T47D (cell line): ENCODE measurements at regions not wholly inside any gene's neighbourhood (a gene's known extent, or its start where the extent isn't known, plus 50 kb on each side); places are given as distances from the start of the nearest gene placed in this dataset.
"Not testable (repeated sequence)": the region's sequence is repeated elsewhere in the genome, so short reads cannot be mapped to it uniquely, and the experiment has no call there.

ENCODE experiments used
- DNase-seq, 2 experiments: peaks; one replicate each; pipeline versions ENCODE4 v3.0.0 to v3.0.0-alpha.2; 2011 to 2012; ENCODE audit warnings: low read depth in 1 of 2, low spot score in 1 of 2
- JUND ChIP-seq: IDR thresholded peaks from 2 replicates; pipeline ENCODE4 v1.6.1; 2012; ENCODE audit warnings: low read depth
- in situ Hi-C: cut with HindIII; loops from 2 replicates; pipeline ENCODE4 v1.10.0; 2016; ENCODE audit warnings: low sequenced_read_pairs, low pct_unique_long_range_greater_than_20kb

GRCh38 chr4:140236654-140237169, 82.7 kb upstream of the MAML3 start:
- TF ChIP-seq JUND = no peak
- in situ Hi-C loops = no loop called here
- no peak for DNase-seq

- no peak for DNase-seq
- TF ChIP-seq JUND = no peak
- in situ Hi-C loops = no loop called here
Observed at GRCh38 chr4:140234697-140235060, 80.7 kb upstream of the MAML3 start.

DNA sequence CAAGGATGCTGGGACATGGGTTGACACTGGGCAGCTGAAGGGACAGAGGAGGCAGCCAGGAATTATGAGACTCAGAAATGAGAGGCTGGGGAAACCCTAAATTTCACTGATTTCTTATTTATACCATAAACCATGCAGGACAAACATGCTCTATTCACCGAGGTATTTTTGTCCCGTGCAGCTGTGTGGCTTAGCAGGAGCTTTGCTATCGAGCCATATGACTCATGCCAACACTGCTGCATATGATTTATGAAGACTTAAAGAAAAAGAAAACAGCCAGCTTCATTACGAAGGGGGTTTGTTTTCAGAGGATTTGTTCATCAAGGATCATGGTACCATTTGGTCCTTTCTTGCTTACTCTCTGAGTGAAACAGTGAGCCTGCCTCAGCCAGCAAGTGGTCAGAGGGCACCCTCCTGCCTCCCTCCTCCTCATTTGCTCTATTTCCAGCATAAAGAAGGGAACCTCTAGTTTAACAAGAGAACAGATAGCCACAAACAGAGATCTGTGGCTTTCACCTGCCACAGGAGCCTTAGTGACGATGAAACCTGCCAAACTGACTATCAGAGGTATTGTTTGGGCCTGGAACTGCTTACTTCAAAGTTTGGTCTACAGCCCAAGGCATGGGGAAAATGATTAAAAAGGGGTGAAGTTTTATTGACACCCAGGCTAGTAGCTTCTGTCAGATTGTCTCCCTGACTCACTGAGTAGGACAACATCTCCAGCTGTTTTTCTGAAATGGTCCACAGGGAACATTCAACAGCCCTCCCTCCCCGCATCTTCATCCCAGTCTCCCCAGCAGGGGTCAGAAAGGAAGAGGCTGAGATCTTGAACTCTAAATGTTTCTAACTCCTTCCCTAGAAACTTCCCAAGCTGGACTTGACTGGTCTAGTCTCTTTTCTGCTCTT, 80.1 kb upstream of the MAML3 start:
- no peak for TF ChIP-seq JUND
- in situ Hi-C loops = no loop called here
- DNase-seq = no peak

- in situ Hi-C loops = no loop called here
- no peak for TF ChIP-seq JUND
- DNase-seq = no peak
Observed at GRCh38 chr4:140229881-140230280, 75.9 kb upstream of the MAML3 start.

DNA sequence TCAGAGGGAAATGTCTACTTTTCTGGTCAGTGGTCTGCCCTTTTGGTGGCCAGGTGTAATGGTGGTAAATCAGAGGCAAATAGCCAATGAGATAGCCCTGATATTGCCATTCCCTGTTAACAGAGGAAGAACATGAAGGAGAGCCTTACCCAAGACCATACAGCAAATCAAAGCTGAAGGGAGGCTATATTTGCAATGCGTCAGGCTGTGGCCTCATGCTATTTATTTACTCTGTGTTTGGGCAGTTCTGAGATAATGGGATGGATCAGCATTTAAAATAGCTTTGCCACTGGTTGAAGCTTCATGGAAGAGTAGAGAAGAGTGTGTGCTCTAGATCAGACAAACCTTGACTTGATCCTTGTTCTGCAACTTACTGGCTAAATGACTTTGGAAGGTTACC, 73.3 kb upstream of the MAML3 start:
- no peak for DNase-seq
- in situ Hi-C loops = no loop called here
- no peak for TF ChIP-seq JUND

DNA sequence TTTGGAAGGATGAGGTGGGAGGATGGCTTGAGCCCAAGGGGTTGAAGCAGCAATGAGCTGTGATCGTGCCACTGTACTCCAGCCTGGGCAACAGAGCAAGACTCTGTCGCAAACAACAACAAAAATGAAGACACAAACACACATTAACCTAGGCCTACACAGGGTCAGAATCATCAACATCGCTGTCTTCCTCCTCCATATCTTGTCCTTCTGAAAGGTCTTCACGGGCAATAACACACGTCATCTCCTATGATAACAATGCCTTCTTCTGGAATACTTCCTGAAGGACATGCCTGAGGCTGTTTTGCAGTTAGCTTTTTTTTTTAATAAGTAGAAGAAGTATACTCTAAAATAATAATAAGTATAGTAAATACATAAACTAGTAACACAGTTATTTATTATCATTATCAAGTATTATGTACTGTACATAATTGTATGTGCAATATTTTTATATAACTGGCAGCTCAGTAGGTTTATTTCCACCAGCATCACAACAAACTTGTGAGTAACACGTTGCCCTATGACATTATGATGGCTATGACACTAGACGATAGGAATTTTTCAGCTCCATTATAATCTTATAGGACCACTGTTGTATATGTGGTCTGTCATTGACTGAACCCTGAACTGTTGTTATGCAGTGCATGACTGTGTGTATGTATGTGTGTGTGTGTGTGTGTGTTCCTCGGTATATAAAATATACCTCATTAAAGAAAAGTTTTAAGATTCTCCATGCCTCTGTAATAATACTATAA, 69.2 kb upstream of the MAML3 start:
- no peak for TF ChIP-seq JUND
- in situ Hi-C loops = no loop called here
- no peak for DNase-seq

- TF ChIP-seq JUND = no peak
- in situ Hi-C loops = no loop called here
- DNase-seq = no peak
Observed at GRCh38 chr4:140222171-140222570, 68.2 kb upstream of the MAML3 start.

DNA sequence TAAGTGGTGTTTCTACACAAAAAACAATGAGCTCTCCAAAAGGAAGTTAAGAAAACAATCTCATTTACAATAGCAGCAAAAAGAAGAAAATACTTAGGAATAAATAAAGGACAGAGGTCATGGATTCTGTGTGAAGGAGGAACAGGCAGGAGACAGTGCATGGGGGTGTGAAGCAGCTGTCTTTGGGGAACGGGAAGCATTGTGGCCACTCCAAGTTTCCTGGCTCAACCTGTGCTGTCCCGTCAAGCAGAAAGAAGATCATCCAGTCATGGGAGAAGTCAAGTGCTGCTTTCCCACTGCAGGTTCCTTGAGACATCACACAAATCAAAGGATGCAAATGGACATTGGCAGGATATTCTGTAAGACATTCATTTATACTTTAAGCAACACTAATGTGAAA, 66.1 kb upstream of the MAML3 start:
- TF ChIP-seq JUND = no peak
- in situ Hi-C loops = no loop called here
- DNase-seq = no peak

DNA sequence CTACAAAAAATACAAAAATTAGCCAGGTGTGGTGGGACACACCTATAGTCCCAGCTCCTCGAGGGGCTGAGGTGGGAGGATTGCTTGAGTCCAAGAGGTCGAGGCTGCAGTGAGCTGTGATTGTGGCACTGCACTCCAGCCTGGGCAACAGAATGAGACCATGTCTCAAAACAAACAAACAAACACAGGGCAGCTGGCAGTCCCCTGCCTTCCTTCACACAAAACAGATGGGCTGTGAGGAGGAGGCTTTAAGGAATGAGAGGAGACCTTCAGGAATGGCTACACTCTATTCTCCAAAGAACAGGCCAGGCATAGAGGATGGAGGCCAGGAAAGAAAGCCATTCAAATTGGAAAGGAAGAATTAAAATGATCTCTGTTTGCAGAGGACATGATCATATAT, 65.6 kb upstream of the MAML3 start:
- in situ Hi-C loops = no loop called here
- no peak for DNase-seq
- TF ChIP-seq JUND = no peak

DNA sequence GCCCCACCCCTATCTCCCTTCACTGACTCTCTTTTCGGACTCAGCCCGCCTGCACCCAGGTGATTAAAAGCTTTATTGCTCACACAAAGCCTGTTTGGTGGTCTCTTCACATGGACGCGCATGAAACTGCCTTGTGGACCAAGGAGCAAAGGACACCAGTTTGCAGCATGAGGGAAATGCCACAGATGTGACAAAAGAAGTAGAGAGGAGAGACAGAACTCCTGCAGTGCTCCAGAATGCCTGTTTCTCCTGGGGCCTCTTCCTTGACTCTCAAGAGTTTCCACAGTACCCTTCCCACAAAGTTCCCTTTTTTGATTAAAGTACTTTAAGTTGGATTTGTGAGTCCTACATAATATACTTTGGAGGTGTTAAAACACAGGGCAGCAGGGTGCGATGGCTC, 65.1 kb upstream of the MAML3 start:
- DNase-seq, in situ Hi-C loops: not testable (repeated sequence)

- in situ Hi-C loops = no loop called here
- DNase-seq = no peak
- TF ChIP-seq JUND = no peak
Observed at GRCh38 chr4:140213749-140214148, 59.8 kb upstream of the MAML3 start.

GRCh38 chr4:140213116-140213515, 59.1 kb upstream of the MAML3 start:
- TF ChIP-seq JUND = no peak
- DNase-seq = no peak
- in situ Hi-C loops = no loop called here

DNA sequence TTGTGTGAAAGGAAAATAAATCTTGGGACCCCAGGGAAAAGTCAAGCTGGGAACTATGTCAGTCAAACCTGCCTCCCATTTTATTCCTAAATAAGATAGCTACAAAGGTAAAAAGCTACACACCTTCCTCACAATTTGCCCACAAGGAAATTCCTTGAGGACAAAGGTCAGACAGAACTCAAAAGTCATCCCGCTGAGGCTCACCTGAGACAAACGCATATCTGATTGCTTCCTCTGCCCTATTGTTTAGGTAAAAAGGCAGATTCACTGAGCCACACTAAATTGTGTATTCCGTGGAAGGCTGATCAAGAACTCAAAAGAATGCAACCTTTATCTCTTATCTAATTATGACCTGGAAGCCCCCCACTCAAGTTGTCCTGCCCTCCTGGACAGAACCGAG, 58.7 kb upstream of the MAML3 start:
- no peak for TF ChIP-seq JUND
- DNase-seq = no peak
- in situ Hi-C loops = no loop called here
